Right lobe of liver (tissue), 6 donors: ENCODE measurements at regions not wholly inside any gene's neighbourhood (a gene's known extent, or its start where the extent isn't known, plus 50 kb on each side); places are given as distances from the start of the nearest gene placed in this dataset.

ENCODE experiments used
- ATAC-seq, 4 donors: fragments of 200-7000 bp; cut with Tn5 transposase; one replicate each; pipeline ENCODE4 v1.9.1; 2020; ENCODE audit warnings: mild to moderate bottlenecking in 4 of 4, moderate library complexity in 4 of 4
- DNase-seq, 3 donors: peaks; one replicate each; pipeline ENCODE4 v3.0.0-alpha.2; 2020
- H3K27ac ChIP-seq, 3 donors: fragments of 200-600 bp; one replicate each; pipeline ENCODE4 v1.8.0; 2022
- H3K27me3 ChIP-seq, 2 donors: fragments of 200-600 bp; one replicate each; pipeline ENCODE4 v1.8.0; 2022
- H3K36me3 ChIP-seq, 4 donors: fragments of 200-600 bp; sonication (generic) in 1 of 4; one replicate each; pipeline versions ENCODE4 v1.5.1 to v1.8.0; 2017 to 2022; ENCODE audit warnings: control low read depth in 1 of 4
- H3K4me1 ChIP-seq, 4 donors: fragments of 200-600 bp; sonication (generic) in 1 of 4; one replicate each; pipeline versions ENCODE4 v1.5.1 to v1.8.0; 2017 to 2022; ENCODE audit warnings: control low read depth in 1 of 4
- H3K4me3 ChIP-seq, 3 donors: fragments of 200-600 bp; one replicate each; pipeline ENCODE4 v1.8.0; 2022
- H3K9me3 ChIP-seq, 4 donors: fragments of 200-600 bp; sonication (generic) in 1 of 4; one replicate each; pipeline versions ENCODE4 v1.5.1 to v1.8.0; 2017 to 2022; ENCODE audit warnings: control low read depth in 1 of 4
- POLR2A ChIP-seq: fragments of 450-650 bp; IDR thresholded peaks from one replicate; pipeline ENCODE4 v1.6.1; 2017; ENCODE audit warnings: antibody characterized with exemption, mild to moderate bottlenecking
- WGBS: methylation state at CpG from one replicate; pipeline ENCODE4 v1.1.6; 2018; ENCODE audit warnings: low coverage, low lambda C conversion rate; ENCODE audit not compliant: insufficient coverage; ENCODE audit errors: missing lambda C conversion rate; 5-methylcytosine and 5-hydroxymethylcytosine counted together
- intact Hi-C, 2 donors: fragments of 100-400 bp; cut with DNase I; formaldehyde crosslinking; loops; one replicate each; pipeline versions ENCODE4 v1.11.2 to v1.14.1; 2022
- TF ChIP-seq, protein P1 (sequence below), 4 donors: fragments of 200-600 bp in 3 of 4; fragments of 450-650 bp in 1 of 4; IDR thresholded peaks; one replicate each; pipeline versions ENCODE4 v1.5.1 to v1.8.0; 2016 to 2022; ENCODE audit warnings: antibody characterized with exemption in 4 of 4, mild to moderate bottlenecking in 2 of 4
- donor health status: DM: no; HTN: yes; CAD: no.
- donor health status: DM: no; HTN: no; CAD: no.
- donor health status: DM: no; HTN: no; CAD: no.
- donor health status: DM: no; HTN: yes; CAD: no.
- donor health status: DM: no; HTN: yes; CAD: no.

DNA sequence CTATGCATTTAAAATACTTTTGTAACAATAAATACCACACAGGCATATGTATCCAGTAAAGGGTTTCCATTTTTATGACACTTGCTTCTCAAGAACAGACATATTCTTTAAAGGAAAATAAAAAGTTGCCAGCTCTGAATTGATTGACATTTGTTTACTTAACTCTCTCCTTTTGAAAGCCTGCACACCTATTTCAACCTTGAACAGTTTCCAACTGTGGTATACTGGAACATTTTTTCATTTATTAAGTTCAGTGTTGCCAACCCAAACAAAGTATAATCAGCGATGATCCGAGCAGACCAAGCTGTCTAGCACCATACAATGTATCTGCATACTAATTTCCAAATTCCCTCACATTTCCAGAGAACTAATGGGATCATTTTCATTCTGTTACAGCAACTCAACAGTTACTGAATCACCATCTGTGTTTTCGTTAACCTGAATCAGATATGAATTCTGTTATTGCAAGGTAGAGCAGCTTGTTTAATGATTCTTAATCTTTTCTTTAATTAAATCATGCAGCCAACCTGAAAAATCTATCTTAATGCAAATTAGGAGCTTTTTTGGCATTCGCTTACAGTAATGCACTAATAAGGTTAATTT lies 725.5 kb upstream of the ZEB2 start:
- Histone ChIP-seq H3K27ac (no peak overlapping the region), H3K9me3 (no peaks in the 10 kb centered on the region), H3K36me3 (no peaks in the 10 kb centered on the region), H3K4me1 (peaks cover 0 to 4% (median 0%) of the 10 kb centered on the region in 4 donors), H3K27me3 (no peaks in the 10 kb centered on the region), H3K4me3 (no peak overlapping the region)
- TF ChIP-seq POLR2A = no peak
- TF ChIP-seq, protein P1, sequence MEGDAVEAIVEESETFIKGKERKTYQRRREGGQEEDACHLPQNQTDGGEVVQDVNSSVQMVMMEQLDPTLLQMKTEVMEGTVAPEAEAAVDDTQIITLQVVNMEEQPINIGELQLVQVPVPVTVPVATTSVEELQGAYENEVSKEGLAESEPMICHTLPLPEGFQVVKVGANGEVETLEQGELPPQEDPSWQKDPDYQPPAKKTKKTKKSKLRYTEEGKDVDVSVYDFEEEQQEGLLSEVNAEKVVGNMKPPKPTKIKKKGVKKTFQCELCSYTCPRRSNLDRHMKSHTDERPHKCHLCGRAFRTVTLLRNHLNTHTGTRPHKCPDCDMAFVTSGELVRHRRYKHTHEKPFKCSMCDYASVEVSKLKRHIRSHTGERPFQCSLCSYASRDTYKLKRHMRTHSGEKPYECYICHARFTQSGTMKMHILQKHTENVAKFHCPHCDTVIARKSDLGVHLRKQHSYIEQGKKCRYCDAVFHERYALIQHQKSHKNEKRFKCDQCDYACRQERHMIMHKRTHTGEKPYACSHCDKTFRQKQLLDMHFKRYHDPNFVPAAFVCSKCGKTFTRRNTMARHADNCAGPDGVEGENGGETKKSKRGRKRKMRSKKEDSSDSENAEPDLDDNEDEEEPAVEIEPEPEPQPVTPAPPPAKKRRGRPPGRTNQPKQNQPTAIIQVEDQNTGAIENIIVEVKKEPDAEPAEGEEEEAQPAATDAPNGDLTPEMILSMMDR (IDR thresholded peaks at IDR 0.05) = no peak
- ATAC-seq (no peak), DNase-seq (no peak)
- 51% methylated on average over 4 of the region's 4 CpGs for WGBS
- intact Hi-C loops = no loop called here

DNA sequence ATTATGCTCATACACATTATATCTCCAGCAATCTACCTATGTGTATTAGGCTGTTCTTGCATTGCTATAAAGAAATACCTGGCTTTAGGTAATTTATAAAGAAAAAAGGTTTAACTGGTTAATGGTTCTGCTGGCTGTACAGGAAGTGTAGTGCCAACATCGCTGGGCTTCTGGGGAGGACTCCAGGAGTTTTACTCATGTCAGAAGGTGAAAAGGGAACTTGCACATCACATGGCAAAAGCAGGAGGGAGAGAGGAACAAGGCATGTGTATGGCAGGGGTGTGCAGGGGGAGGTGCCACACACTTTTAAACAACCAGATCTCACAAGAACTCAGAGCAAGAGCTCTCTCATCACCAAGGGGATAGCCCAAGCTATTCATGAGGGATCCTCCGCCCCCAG lies 715.4 kb upstream of the ZEB2 start:
- DNase-seq (no peak), ATAC-seq (no peak)
- Histone ChIP-seq H3K27ac (no peak overlapping the region), H3K4me3 (no peak overlapping the region), H3K36me3 (no peaks in the 10 kb centered on the region), H3K27me3 (no peaks in the 10 kb centered on the region), H3K4me1 (no peaks in the 10 kb centered on the region), H3K9me3 (no peaks in the 10 kb centered on the region)
- TF ChIP-seq, protein P1 (IDR thresholded peaks at IDR 0.05) = no peak
- no peak for TF ChIP-seq POLR2A
- intact Hi-C loops = no loop called here
- WGBS = 67% methylated on average over 2 of the region's 2 CpGs

DNA sequence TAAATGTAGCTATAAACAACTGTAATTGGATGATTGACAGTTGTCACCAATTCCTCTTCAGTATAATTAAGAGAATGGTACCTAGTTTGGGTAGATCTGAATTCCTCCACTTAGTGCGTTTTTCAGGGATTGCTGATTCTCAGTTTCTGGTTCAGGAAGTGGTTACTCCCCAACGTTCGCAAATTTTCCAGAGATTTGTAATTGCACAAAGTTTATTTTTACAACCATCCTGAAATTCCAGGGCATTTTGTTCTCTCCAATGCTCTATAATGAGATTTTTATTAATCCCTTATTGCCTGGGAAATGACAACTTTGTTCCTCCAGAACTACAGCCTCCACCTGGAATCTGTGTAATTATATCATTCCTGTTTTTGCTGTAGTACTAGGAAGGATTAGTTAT lies 710.6 kb upstream of the ZEB2 start:
- no peak for DNase-seq
- Histone ChIP-seq H3K4me1 (no peaks in the 10 kb centered on the region), H3K36me3 (no peaks in the 10 kb centered on the region), H3K4me3 (no peak overlapping the region), H3K27me3 (no peaks in the 10 kb centered on the region), H3K27ac (no peak overlapping the region), H3K9me3 (no peaks in the 10 kb centered on the region)
- 75% methylated on average over 3 of the region's 3 CpGs for whole genome bisulfite sequencing
- no peak for ATAC-seq
- TF ChIP-seq POLR2A = no peak
- TF ChIP-seq, protein P1 (IDR thresholded peaks at IDR 0.05) = no peak
- intact Hi-C loops = no loop called here

DNA sequence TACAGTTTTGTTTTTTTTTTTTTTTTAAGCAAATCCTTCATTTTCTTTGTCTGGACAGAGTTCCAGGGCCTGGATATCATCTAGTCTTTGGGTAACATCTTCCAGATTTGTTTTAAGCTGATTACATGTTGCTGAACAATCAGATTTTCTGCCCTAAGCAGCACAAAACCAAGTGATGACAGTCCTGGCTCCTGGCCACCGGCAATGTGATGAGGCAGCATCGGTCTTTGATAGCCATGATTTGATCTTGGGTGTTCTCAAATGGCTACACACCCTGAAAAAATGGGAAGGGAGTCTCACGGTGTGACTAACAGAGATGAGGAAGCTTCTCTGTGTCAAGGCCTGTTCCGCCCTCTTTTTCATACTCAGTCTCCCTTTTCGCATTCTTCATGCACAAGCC lies 708.6 kb upstream of the ZEB2 start:
- Histone ChIP-seq H3K4me3 (no peak overlapping the region), H3K9me3 (no peaks in the 10 kb centered on the region), H3K27ac (no peak overlapping the region), H3K4me1 (no peaks in the 10 kb centered on the region), H3K27me3 (no peaks in the 10 kb centered on the region), H3K36me3 (no peaks in the 10 kb centered on the region)
- ATAC-seq (no peak), DNase-seq (no peak)
- intact Hi-C loops = no loop called here
- TF ChIP-seq, protein P1 (IDR thresholded peaks at IDR 0.05) = no peak
- TF ChIP-seq POLR2A = no peak
- WGBS = 70% methylated on average over 5 of the region's 5 CpGs

DNA sequence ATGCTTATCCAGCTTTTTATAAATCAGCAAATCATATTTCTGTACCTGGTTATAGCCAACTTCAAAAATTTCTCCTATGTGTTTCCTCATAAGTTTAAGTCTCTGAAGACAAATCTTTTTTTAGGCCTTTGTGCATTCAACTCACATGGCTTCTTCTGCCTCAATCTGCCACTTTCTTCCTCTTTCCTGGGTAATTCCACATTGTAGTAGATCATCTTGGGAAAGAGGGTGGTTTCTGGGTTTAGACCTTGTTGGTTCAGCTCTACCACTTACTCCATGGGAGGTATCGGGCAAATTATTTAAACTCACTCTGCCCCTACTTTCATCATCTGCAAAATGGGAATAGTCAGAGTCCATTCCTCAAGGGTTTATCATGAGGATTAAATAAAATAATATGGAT lies 707.0 kb upstream of the ZEB2 start:
- TF ChIP-seq POLR2A = no peak
- TF ChIP-seq, protein P1 (IDR thresholded peaks at IDR 0.05) = no peak
- intact Hi-C loops = no loop called here
- DNase-seq (no peak), ATAC-seq (no peak)
- Histone ChIP-seq H3K9me3 (no peaks in the 10 kb centered on the region), H3K27ac (no peak overlapping the region), H3K4me3 (no peak overlapping the region), H3K4me1 (no peaks in the 10 kb centered on the region), H3K36me3 (no peaks in the 10 kb centered on the region), H3K27me3 (no peaks in the 10 kb centered on the region)
- 93% methylated on average over 1 of the region's 1 CpG for WGBS
